SK-N-MC (cell line): ENCODE measurements at regions not wholly inside any gene's neighbourhood (a gene's known extent, or its start where the extent isn't known, plus 50 kb on each side); places are given as distances from the start of the nearest gene placed in this dataset.

ENCODE experiments used
- EZH2 ChIP-seq: fragments of 200-600 bp; sonication (generic); IDR thresholded peaks from one replicate; pipeline ENCODE4 v1.6.1; 2017; ENCODE audit warnings: antibody characterized with exemption
- POLR2AphosphoS5 ChIP-seq: IDR thresholded peaks from 2 replicates; pipeline ENCODE4 v1.6.1; 2012; ENCODE audit warnings: mild to moderate bottlenecking, low read depth, low read length, borderline replicate concordance

GRCh38 chr1:168453056-168453455 lies 90.7 kb downstream of the XCL2 start:
- no peak for TF ChIP-seq POLR2AphosphoS5
- TF ChIP-seq EZH2, result no peak
